H9 (cell line): ENCODE measurements at regions not wholly inside any gene's neighbourhood (a gene's known extent, or its start where the extent isn't known, plus 50 kb on each side); places are given as distances from the start of the nearest gene placed in this dataset.

Source experiments
- DNase-seq: peaks from one replicate; pipeline ENCODE4 v3.0.0-alpha.2; 2017
- H2AFZ ChIP-seq: one replicate; pipeline ENCODE4 v1.6.1; 2013; ENCODE audit warnings: mild to moderate bottlenecking, low read length, control low read depth, moderate library complexity
- H2AK5ac ChIP-seq: 2 replicates; pipeline ENCODE4 v1.6.1; 2013; ENCODE audit warnings: low read length, control low read depth, mixed read lengths; ENCODE audit not compliant: insufficient read length
- H2BK120ac ChIP-seq: one replicate; pipeline ENCODE4 v1.6.1; 2013; ENCODE audit warnings: low read depth, mild to moderate bottlenecking, low read length, control low read depth, inconsistent platforms; ENCODE audit not compliant: poor library complexity, severe bottlenecking
- H2BK12ac ChIP-seq: 2 replicates; pipeline ENCODE4 v1.6.1; 2013; ENCODE audit warnings: low read length, control low read depth, mixed read lengths, low read depth; ENCODE audit not compliant: insufficient read length
- H2BK15ac ChIP-seq: 2 replicates; pipeline ENCODE4 v1.6.1; 2013; ENCODE audit warnings: low read depth, low read length, control low read depth
- H2BK20ac ChIP-seq: one replicate; pipeline ENCODE4 v1.6.1; 2013; ENCODE audit warnings: low read depth, mild to moderate bottlenecking, low read length, control low read depth, inconsistent platforms; ENCODE audit not compliant: poor library complexity, severe bottlenecking
- H2BK5ac ChIP-seq: 2 replicates; pipeline ENCODE4 v1.6.1; 2013; ENCODE audit warnings: low read length, control low read depth, mixed read lengths; ENCODE audit not compliant: insufficient read length
- H3K14ac ChIP-seq: 2 replicates; pipeline ENCODE4 v1.6.1; 2013; ENCODE audit warnings: low read length, control low read depth; ENCODE audit not compliant: insufficient read depth
- H3K18ac ChIP-seq: 2 replicates; pipeline ENCODE4 v1.6.1; 2013; ENCODE audit warnings: low read depth, mild to moderate bottlenecking, mixed read lengths, low read length, control low read depth; ENCODE audit not compliant: insufficient read length
- H3K23ac ChIP-seq: 2 replicates; pipeline ENCODE4 v1.6.1; 2013; ENCODE audit warnings: low read length, control low read depth, mixed read lengths, low read depth; ENCODE audit not compliant: insufficient read length
- H3K23me2 ChIP-seq: 2 replicates; pipeline ENCODE4 v1.6.1; 2013; ENCODE audit warnings: low read depth, mild to moderate bottlenecking, mixed read lengths, low read length, control low read depth; ENCODE audit not compliant: insufficient read length, poor library complexity, severe bottlenecking
- H3K27ac ChIP-seq: 2 replicates; pipeline ENCODE4 v1.5.1; 2013; ENCODE audit warnings: low read length, control low read depth, mixed read lengths, low read depth; ENCODE audit not compliant: insufficient read length
- H3K27me3 ChIP-seq: 2 replicates; pipeline ENCODE4 v1.6.1; 2013; ENCODE audit warnings: low read length, control low read depth, inconsistent platforms; ENCODE audit not compliant: insufficient read depth
- H3K4ac ChIP-seq: 2 replicates; pipeline ENCODE4 v1.6.1; 2013; ENCODE audit warnings: low read depth, mild to moderate bottlenecking, control low read depth, inconsistent platforms, low read length, moderate library complexity
- H3K4me1 ChIP-seq: 2 replicates; pipeline ENCODE4 v1.6.1; 2013; ENCODE audit warnings: low read length, control low read depth, inconsistent platforms; ENCODE audit not compliant: insufficient read depth
- H3K4me2 ChIP-seq: 2 replicates; pipeline ENCODE4 v1.6.1; 2013; ENCODE audit warnings: low read length, control low read depth, mixed read lengths; ENCODE audit not compliant: insufficient read length, insufficient read depth
- H3K56ac ChIP-seq: 2 replicates; pipeline ENCODE4 v1.6.1; 2013; ENCODE audit warnings: low read depth, mild to moderate bottlenecking, mixed read lengths, low read length, control low read depth; ENCODE audit not compliant: insufficient read length
- H3K79me1 ChIP-seq: 2 replicates; pipeline ENCODE4 v1.6.1; 2013; ENCODE audit warnings: low read depth, mild to moderate bottlenecking, moderate library complexity, low read length, control low read depth, inconsistent platforms; ENCODE audit not compliant: insufficient read depth, poor library complexity, severe bottlenecking
- H3K79me2 ChIP-seq: 2 replicates; pipeline ENCODE4 v1.6.1; 2013; ENCODE audit warnings: low read length, control low read depth, inconsistent platforms; ENCODE audit not compliant: insufficient read depth
- H3K9ac ChIP-seq: 2 replicates; pipeline ENCODE4 v1.6.1; 2013; ENCODE audit warnings: low read length, control low read depth, mixed read lengths; ENCODE audit not compliant: insufficient read length; ENCODE audit errors: extremely low read depth
- H3K9me3 ChIP-seq: one replicate; pipeline ENCODE4 v1.6.1; 2013; ENCODE audit warnings: low read depth, low read length, inconsistent platforms; ENCODE audit not compliant: control insufficient read depth
- H3T11ph ChIP-seq: one replicate; pipeline ENCODE4 v1.6.1; 2013; ENCODE audit warnings: mild to moderate bottlenecking, low read length, control low read depth, inconsistent platforms
- H4K20me1 ChIP-seq: one replicate; pipeline ENCODE4 v1.6.1; 2013; ENCODE audit not compliant: control insufficient read depth, insufficient read length, insufficient read depth
- H4K5ac ChIP-seq: 2 replicates; pipeline ENCODE4 v1.6.1; 2013; ENCODE audit warnings: low read depth, mild to moderate bottlenecking, mixed read lengths, low read length, control low read depth; ENCODE audit not compliant: insufficient read length
- H4K8ac ChIP-seq: replicated peaks from 2 replicates; pipeline ENCODE4 v1.6.1; 2013; ENCODE audit warnings: low read length, control low read depth, mixed read lengths, low read depth; ENCODE audit not compliant: insufficient read length
- H4K91ac ChIP-seq: 2 replicates; pipeline ENCODE4 v1.6.1; 2013; ENCODE audit warnings: low read depth, mild to moderate bottlenecking, moderate library complexity, mixed read lengths, low read length, control low read depth; ENCODE audit not compliant: insufficient read length
- H3K27ac Mint-ChIP-seq, 3 experiments: 2 replicates in 2 of 3; 3 replicates in 1 of 3; pipeline ENCODE4 v1.8.0; 2020 to 2021; ENCODE audit warnings: mixed read lengths in 3 of 3, mild to moderate bottlenecking in 1 of 3, moderate library complexity in 1 of 3
- H3K27me3 Mint-ChIP-seq: 2 replicates; pipeline ENCODE4 v1.8.0; 2021; ENCODE audit warnings: low read depth, mild to moderate bottlenecking, moderate library complexity, mixed read lengths
- H3K36me3 Mint-ChIP-seq, 3 experiments: 2 replicates in 2 of 3; 3 replicates in 1 of 3; pipeline ENCODE4 v1.8.0; 2020 to 2021; ENCODE audit warnings: low read depth in 3 of 3, mixed read lengths in 3 of 3; ENCODE audit not compliant: insufficient read depth in 1 of 3
- H3K4me1 Mint-ChIP-seq, 2 experiments: 2 replicates each; pipeline ENCODE4 v1.8.0; 2020; ENCODE audit warnings: mixed read lengths in 2 of 2
- H3K4me3 Mint-ChIP-seq, 2 experiments: 2 replicates in 1 of 2; 3 replicates in 1 of 2; pipeline ENCODE4 v1.8.0; 2020 to 2021; ENCODE audit warnings: mild to moderate bottlenecking in 2 of 2, mixed read lengths in 2 of 2, moderate library complexity in 1 of 2
- H3K9me3 Mint-ChIP-seq, 2 experiments: 2 replicates in 1 of 2; 3 replicates in 1 of 2; pipeline ENCODE4 v1.8.0; 2020; ENCODE audit warnings: mild to moderate bottlenecking in 2 of 2, mixed read lengths in 2 of 2, moderate library complexity in 1 of 2
- TF ChIP-seq, protein P1 (sequence below): fragments of 200-600 bp; sonication (generic); conservative IDR thresholded peaks from 3 replicates; pipeline ENCODE4 v1.8.0; 2021; ENCODE audit warnings: antibody characterized with exemption, mild to moderate bottlenecking

DNA sequence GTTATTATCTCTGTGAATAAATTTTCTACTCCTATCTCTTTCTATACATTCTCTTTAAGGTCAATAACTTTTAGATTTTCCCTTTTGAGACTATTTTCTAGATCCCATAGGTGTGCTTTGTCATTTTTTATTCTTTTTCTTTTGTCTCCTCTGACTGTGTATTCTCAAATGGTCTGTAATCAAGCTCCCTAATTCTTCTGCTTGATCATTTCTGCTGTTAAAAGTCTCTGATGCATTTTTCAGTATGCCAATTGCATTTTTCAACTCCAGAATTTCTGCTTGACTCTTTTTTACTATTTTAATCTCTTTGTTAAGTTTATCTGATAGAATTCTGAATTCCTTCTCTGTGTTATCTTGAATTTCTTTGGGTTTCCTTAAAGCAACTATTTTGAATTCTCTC is 78.2 kb downstream of the THNSL1 start:
- Histone ChIP-seq H3K9me3 (no peaks in the 10 kb centered on the region), H3K9ac (no peak overlapping the region), H2AK5ac (no peak overlapping the region), H3K14ac (no peak overlapping the region), H3K27ac (no peak overlapping the region), H2AFZ (no peak overlapping the region), H2BK12ac (no peak overlapping the region), H3K4ac (no peak overlapping the region), H3K18ac (no peak overlapping the region), H3K4me2 (no peak overlapping the region), H3K79me1 (no peaks in the 10 kb centered on the region), H4K5ac (no peak overlapping the region), H2BK120ac (no peak overlapping the region), H3K27me3 (no peaks in the 10 kb centered on the region), H3K4me1 (no peaks in the 10 kb centered on the region), H3K23ac (no peak overlapping the region), H3K23me2 (no peaks in the 10 kb centered on the region), H4K91ac (no peak overlapping the region), H3K56ac (no peak overlapping the region), H3T11ph (no peak overlapping the region), H2BK20ac (no peak overlapping the region), H2BK5ac (no peak overlapping the region), H2BK15ac (no peak overlapping the region), H4K8ac (no peak overlapping the region), H3K79me2 (no peaks in the 10 kb centered on the region), H4K20me1 (no peaks in the 10 kb centered on the region)
- H3K4me1 Mint-ChIP-seq: no peaks in the 10 kb centered on the region
- no peak overlapping the region for H3K27ac Mint-ChIP-seq
- H3K27me3 Mint-ChIP-seq: peaks cover 5% of the 10 kb centered on the region
- TF ChIP-seq, protein P1, sequence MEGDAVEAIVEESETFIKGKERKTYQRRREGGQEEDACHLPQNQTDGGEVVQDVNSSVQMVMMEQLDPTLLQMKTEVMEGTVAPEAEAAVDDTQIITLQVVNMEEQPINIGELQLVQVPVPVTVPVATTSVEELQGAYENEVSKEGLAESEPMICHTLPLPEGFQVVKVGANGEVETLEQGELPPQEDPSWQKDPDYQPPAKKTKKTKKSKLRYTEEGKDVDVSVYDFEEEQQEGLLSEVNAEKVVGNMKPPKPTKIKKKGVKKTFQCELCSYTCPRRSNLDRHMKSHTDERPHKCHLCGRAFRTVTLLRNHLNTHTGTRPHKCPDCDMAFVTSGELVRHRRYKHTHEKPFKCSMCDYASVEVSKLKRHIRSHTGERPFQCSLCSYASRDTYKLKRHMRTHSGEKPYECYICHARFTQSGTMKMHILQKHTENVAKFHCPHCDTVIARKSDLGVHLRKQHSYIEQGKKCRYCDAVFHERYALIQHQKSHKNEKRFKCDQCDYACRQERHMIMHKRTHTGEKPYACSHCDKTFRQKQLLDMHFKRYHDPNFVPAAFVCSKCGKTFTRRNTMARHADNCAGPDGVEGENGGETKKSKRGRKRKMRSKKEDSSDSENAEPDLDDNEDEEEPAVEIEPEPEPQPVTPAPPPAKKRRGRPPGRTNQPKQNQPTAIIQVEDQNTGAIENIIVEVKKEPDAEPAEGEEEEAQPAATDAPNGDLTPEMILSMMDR: no peak
- DNase-seq: no peak
- no peak overlapping the region for H3K4me3 Mint-ChIP-seq
- peaks cover 10 to 16% of the 10 kb centered on the region in 2 experiments; a peak in 4 of 5 replicates for H3K9me3 Mint-ChIP-seq
- peaks cover 0 to 10% (median 0%) of the 10 kb centered on the region in 3 experiments; a peak in 4 of 7 replicates for H3K36me3 Mint-ChIP-seq
